Liver (tissue), 3 donors: ENCODE measurements at regions not wholly inside any gene's neighbourhood (a gene's known extent, or its start where the extent isn't known, plus 50 kb on each side); places are given as distances from the start of the nearest gene placed in this dataset.

Source experiments
- CTCF ChIP-seq: fragments of 150-350 bp; IDR thresholded peaks from 2 replicates; pipeline ENCODE4 v1.5.1; 2017; ENCODE audit warnings: improper control_type of control experiment, low read depth, low read length; ENCODE audit not compliant: missing input control
- EGR1 ChIP-seq, 2 donors: IDR thresholded peaks; 2 replicates each; pipeline ENCODE4 v1.6.1; 2016 to 2018; ENCODE audit warnings: antibody characterized with exemption in 2 of 2, low read depth in 2 of 2
- GABPA ChIP-seq, 2 donors: IDR thresholded peaks in 1 of 2; conservative IDR thresholded peaks in 1 of 2; 2 replicates each; pipeline ENCODE4 v1.6.1; 2016; ENCODE audit warnings: antibody characterized with exemption in 2 of 2, mild to moderate bottlenecking in 1 of 2, moderate library complexity in 1 of 2
- JUND ChIP-seq, 2 donors: IDR thresholded peaks; 2 replicates each; pipeline ENCODE4 v1.6.1; 2016; ENCODE audit warnings: antibody characterized with exemption in 2 of 2
- SP1 ChIP-seq: IDR thresholded peaks from 2 replicates; pipeline ENCODE4 v1.6.1; 2018; ENCODE audit warnings: antibody characterized with exemption, mild to moderate bottlenecking
- donor health status: healthy.
- donor health status: healthy.

- no peak for TF ChIP-seq EGR1 (IDR thresholded peaks at IDR 0.05; ENCODE audit: low read depth in 2 of 2)
- no peak for TF ChIP-seq CTCF
- TF ChIP-seq SP1 = no peak
- no peak for TF ChIP-seq JUND (IDR thresholded peaks at IDR 0.05)
- TF ChIP-seq GABPA (IDR thresholded peaks at IDR 0.05 in 1 of 2, conservative IDR thresholded peaks at IDR 0.05 in 1 of 2) = no peak
Measured at GRCh38 chr7:54109501-54109900, 432.7 kb upstream of the VSTM2A start.
